ENCODE measurements at regions not wholly inside any gene's neighbourhood (a gene's known extent, or its start where the extent isn't known, plus 50 kb on each side); places are given as distances from the start of the nearest gene placed in this dataset.

DNA sequence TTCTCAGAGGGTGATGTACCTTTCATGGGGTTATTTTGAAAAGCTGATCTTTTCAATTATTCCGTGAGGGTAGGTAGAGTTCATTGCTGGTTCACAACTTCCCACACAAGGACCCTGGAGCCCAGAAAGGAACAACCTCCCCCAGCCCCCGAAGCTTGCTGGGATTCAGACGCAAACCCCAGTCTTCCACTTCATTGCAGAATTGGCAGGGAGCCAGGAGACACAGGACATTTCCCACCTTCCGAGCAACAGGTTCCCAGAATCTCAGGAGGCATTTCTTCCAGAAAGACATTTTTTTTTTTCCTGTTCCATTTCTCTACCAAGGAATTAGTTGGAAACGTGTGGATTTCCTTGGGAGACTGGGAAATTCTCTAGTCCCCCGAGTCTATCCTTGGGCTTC is 106.1 kb downstream of the GP2 start:
- Mint-ChIP-seq H3K4me1 (no peaks in the 10 kb centered on the region), H3K27me3 (ENCODE audit: low read depth) (peaks cover 7% of the 10 kb centered on the region), H3K4me3 (no peak overlapping the region), H3K36me3 (ENCODE audit: low read depth) (no peaks in the 10 kb centered on the region), H3K27ac (no peak overlapping the region), H3K9me3 (no peaks in the 10 kb centered on the region)
- TF ChIP-seq, protein P1, sequence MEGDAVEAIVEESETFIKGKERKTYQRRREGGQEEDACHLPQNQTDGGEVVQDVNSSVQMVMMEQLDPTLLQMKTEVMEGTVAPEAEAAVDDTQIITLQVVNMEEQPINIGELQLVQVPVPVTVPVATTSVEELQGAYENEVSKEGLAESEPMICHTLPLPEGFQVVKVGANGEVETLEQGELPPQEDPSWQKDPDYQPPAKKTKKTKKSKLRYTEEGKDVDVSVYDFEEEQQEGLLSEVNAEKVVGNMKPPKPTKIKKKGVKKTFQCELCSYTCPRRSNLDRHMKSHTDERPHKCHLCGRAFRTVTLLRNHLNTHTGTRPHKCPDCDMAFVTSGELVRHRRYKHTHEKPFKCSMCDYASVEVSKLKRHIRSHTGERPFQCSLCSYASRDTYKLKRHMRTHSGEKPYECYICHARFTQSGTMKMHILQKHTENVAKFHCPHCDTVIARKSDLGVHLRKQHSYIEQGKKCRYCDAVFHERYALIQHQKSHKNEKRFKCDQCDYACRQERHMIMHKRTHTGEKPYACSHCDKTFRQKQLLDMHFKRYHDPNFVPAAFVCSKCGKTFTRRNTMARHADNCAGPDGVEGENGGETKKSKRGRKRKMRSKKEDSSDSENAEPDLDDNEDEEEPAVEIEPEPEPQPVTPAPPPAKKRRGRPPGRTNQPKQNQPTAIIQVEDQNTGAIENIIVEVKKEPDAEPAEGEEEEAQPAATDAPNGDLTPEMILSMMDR (IDR thresholded peaks at IDR 0.05; ENCODE audit: unreplicated experiment in 3 of 3), result no peak

DNA sequence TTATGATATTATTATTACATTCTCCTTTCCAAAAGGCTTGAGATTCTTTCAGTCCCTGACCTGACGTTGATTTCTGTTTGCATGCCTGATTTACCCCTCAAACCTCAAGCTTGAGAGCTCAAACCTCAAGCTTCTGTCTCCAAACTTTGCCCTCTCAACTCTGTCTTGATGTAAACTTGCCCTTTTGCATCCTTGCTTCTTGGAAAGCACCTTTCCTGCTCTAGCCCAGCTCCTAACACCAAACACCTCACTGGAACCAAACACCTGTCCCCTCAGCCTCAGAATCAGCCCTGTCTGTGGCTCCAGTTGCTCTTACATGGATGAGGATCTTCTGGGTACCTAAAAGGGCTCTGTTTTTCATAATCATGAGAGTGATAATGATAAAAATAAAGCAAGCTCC is 109.2 kb downstream of the GP2 start:
- no peak overlapping the region for H3K4me3 Mint-ChIP-seq
- no peaks in the 10 kb centered on the region for H3K9me3 Mint-ChIP-seq
- peaks cover 7% of the 10 kb centered on the region for H3K27me3 Mint-ChIP-seq (ENCODE audit: low read depth)
- no peaks in the 10 kb centered on the region for H3K36me3 Mint-ChIP-seq (ENCODE audit: low read depth)
- no peak overlapping the region for H3K27ac Mint-ChIP-seq
- TF ChIP-seq, protein P1 (IDR thresholded peaks at IDR 0.05; ENCODE audit: unreplicated experiment in 3 of 3), result no peak
- H3K4me1 Mint-ChIP-seq, result no peaks in the 10 kb centered on the region

DNA sequence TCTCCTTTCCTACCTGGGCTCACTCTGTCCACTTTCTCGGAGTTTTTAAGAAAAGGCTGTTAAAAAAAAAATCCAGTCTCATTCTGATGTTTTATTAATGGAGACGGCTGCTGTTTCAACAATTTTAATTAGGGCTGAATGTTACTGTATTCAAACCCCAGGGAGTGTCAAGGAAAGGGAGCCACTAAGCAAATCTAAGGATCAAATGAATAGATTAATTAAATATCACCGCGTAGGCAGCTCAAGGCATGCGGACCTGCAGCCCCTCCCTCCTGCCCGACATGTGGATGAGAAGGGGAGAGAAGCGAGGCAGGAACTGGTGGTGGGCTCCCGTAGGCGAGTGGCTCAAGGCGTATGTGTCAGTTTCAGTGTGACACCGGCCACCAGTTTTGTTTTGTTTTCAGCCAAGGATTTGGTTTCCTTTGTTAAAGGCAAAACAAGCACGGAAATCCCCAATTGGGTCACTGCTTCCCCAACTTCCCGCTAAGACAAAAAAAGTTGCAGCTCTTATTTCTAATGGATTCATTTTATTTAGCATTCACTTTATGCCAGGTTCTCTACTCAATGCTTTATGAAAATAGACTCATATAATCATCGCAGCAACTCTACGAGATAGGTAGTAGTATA is 110.6 kb downstream of the GP2 start:
- no peak overlapping the region for H3K27ac Mint-ChIP-seq
- H3K36me3 Mint-ChIP-seq (ENCODE audit: low read depth), result no peaks in the 10 kb centered on the region
- H3K27me3 Mint-ChIP-seq (ENCODE audit: low read depth), result peaks cover 7% of the 10 kb centered on the region
- H3K4me3 Mint-ChIP-seq, result no peak overlapping the region
- no peaks in the 10 kb centered on the region for H3K9me3 Mint-ChIP-seq
- no peaks in the 10 kb centered on the region for H3K4me1 Mint-ChIP-seq
- TF ChIP-seq, protein P1 (IDR thresholded peaks at IDR 0.05; ENCODE audit: unreplicated experiment in 3 of 3), result no peak

DNA sequence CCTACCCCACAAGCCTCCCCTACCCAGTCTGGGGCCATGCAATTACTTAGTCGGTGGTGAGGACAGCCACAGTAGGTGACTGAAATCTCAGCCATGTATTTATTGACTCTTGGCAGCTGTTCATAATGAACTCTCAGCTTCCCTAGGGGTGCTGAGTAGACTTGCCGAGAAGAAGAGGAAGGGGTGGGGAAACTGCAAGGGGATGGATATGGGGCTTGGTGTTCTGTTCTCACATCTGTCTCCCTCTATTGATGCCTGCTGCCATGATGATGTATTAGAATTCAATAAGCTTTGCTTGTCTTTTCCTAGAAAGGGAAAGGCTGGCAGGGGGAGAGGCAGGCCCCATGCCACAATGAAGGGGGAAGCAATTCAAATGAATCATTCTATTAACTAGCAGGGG is 112.9 kb downstream of the GP2 start:
- H3K27ac Mint-ChIP-seq, result no peak overlapping the region
- H3K9me3 Mint-ChIP-seq, result no peaks in the 10 kb centered on the region
- no peaks in the 10 kb centered on the region for H3K4me1 Mint-ChIP-seq
- TF ChIP-seq, protein P1 (IDR thresholded peaks at IDR 0.05; ENCODE audit: unreplicated experiment in 3 of 3), result no peak
- no peaks in the 10 kb centered on the region for H3K36me3 Mint-ChIP-seq (ENCODE audit: low read depth)
- H3K4me3 Mint-ChIP-seq, result no peak overlapping the region
- peaks cover 4% of the 10 kb centered on the region for H3K27me3 Mint-ChIP-seq (ENCODE audit: low read depth)

DNA sequence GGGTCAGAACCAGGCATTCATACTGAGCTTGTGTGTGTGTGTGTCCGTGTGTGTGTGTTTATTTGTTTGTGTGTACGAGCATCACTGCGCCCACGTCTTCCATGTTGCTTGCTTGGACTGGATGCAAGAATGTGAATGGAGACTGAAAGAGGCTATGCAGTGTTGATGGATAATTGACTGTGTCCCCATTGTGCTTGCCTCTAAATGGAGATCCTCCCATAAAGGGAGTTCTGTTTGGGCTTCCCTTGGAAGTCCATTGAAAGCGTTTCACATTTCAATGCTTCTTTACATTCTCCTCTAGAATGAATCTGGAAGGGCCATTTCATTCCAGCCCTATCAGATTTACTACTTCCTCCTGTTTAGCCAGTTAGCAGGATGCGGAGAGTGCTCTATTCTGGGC is 124.0 kb downstream of the GP2 start:
- Mint-ChIP-seq H3K4me1 (no peaks in the 10 kb centered on the region), H3K27me3 (ENCODE audit: low read depth) (peaks cover 5% of the 10 kb centered on the region), H3K9me3 (no peaks in the 10 kb centered on the region), H3K27ac (no peak overlapping the region), H3K36me3 (ENCODE audit: low read depth) (no peaks in the 10 kb centered on the region), H3K4me3 (no peak overlapping the region)
- TF ChIP-seq, protein P1 (IDR thresholded peaks at IDR 0.05; ENCODE audit: unreplicated experiment in 3 of 3), result no peak

DNA sequence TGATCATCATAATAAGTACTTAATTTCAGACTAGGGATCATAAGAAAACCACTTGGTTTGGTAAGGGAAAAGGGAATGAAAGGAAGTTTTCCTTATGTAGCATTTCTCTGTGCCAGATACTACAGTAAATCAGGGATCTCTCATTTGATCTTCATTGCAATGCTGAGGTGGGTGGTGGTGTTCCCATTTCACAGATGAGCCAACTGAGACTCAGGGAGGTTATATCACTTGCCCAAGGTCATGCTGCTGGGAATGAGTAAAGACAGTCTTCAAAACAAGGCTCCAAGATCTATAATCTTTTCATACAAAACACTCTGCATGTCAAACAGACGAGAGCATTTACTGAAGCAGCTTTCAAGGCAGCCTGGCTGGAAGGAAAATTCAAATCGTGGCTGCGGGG is 124.6 kb downstream of the GP2 start:
- peaks cover 5% of the 10 kb centered on the region for H3K27me3 Mint-ChIP-seq (ENCODE audit: low read depth)
- no peak overlapping the region for H3K27ac Mint-ChIP-seq
- TF ChIP-seq, protein P1 (IDR thresholded peaks at IDR 0.05; ENCODE audit: unreplicated experiment in 3 of 3), result no peak
- no peaks in the 10 kb centered on the region for H3K4me1 Mint-ChIP-seq
- H3K36me3 Mint-ChIP-seq (ENCODE audit: low read depth), result no peaks in the 10 kb centered on the region
- H3K9me3 Mint-ChIP-seq, result no peaks in the 10 kb centered on the region
- H3K4me3 Mint-ChIP-seq, result no peak overlapping the region
